Head of caudate nucleus (tissue), 42 donors: ENCODE measurements at regions not wholly inside any gene's neighbourhood (a gene's known extent, or its start where the extent isn't known, plus 50 kb on each side); places are given as distances from the start of the nearest gene placed in this dataset.
"Not testable (repeated sequence)": the region's sequence is repeated elsewhere in the genome, so short reads cannot be mapped to it uniquely, and the experiment has no call there.

ENCODE experiments used
- DNase-seq, 42 donors: peaks; one replicate each; pipeline versions ENCODE4 v3.0.0 to v3.0.0-alpha.2; 2020 to 2021; ENCODE audit warnings: mixed read lengths in 7 of 42
- intact Hi-C: fragments of 100-400 bp; cut with DNase I; formaldehyde crosslinking; loops from one replicate; pipeline ENCODE4 v1.15.0; 2022

- peak in 2 of 42 donors; percentile 3 to 38 for DNase-seq
- intact Hi-C loops, result not testable (repeated sequence)
Observed at GRCh38 chr16:22572331-22573224, 61.9 kb downstream of the NPIPB5 start.

- DNase-seq, intact Hi-C loops: not testable (repeated sequence)
Observed at GRCh38 chr16:22573225-22573530, 62.5 kb downstream of the NPIPB5 start.

GRCh38 chr16:22576506-22576905 lies 65.8 kb downstream of the NPIPB5 start:
- DNase-seq, intact Hi-C loops: not testable (repeated sequence)

- intact Hi-C loops, DNase-seq: not testable (repeated sequence)
Observed at GRCh38 chr16:22583195-22583594, 72.5 kb downstream of the NPIPB5 start.

GRCh38 chr16:22584459-22584858 lies 73.8 kb downstream of the NPIPB5 start:
- intact Hi-C loops, DNase-seq: not testable (repeated sequence)

GRCh38 chr16:22584941-22585340 lies 74.2 kb downstream of the NPIPB5 start:
- intact Hi-C loops, DNase-seq: not testable (repeated sequence)

- intact Hi-C loops, DNase-seq: not testable (repeated sequence)
Observed at GRCh38 chr16:22585431-22585830, 74.7 kb downstream of the NPIPB5 start.

- intact Hi-C loops, DNase-seq: not testable (repeated sequence)
Observed at GRCh38 chr16:22586732-22587131, 76.0 kb downstream of the NPIPB5 start.

- intact Hi-C loops, DNase-seq: not testable (repeated sequence)
Observed at GRCh38 chr16:22589757-22590156, 79.1 kb downstream of the NPIPB5 start.

- intact Hi-C loops, result not testable (repeated sequence)
Observed at GRCh38 chr16:22596445-22597045, 85.9 kb downstream of the NPIPB5 start.

GRCh38 chr16:22603744-22604143 lies 93.1 kb downstream of the NPIPB5 start:
- DNase-seq, intact Hi-C loops: not testable (repeated sequence)

More at GRCh38 chr16:22596445-22597045, 85.9 kb downstream of the NPIPB5 start:
- DNase-seq, result not testable (repeated sequence)

- intact Hi-C loops, DNase-seq: not testable (repeated sequence)
Observed at GRCh38 chr16:22606619-22607018, 95.9 kb downstream of the NPIPB5 start.

GRCh38 chr16:22609798-22610197 lies 99.1 kb downstream of the NPIPB5 start:
- DNase-seq, intact Hi-C loops: not testable (repeated sequence)

GRCh38 chr16:22611128-22611527 lies 100.4 kb downstream of the NPIPB5 start:
- DNase-seq, result peak in 1 of 42 donors; percentile 2
- intact Hi-C loops, result not testable (repeated sequence)

- peak in 1 of 42 donors; percentile 6 for DNase-seq
- intact Hi-C loops, result no loop called here
Observed at GRCh38 chr16:22614271-22614947, 103.7 kb downstream of the NPIPB5 start.

- intact Hi-C loops, result no loop called here
- DNase-seq, result no peak
Observed at GRCh38 chr16:22618842-22619241, 108.2 kb downstream of the NPIPB5 start.

GRCh38 chr16:22621586-22622155 lies 111.0 kb downstream of the NPIPB5 start:
- DNase-seq, result peak in 1 of 42 donors; percentile 33
- intact Hi-C loops, result no loop called here

GRCh38 chr16:22622703-22623102 lies 112.0 kb downstream of the NPIPB5 start:
- peak in 1 of 42 donors; percentile 27 for DNase-seq
- intact Hi-C loops, result no loop called here

- DNase-seq, result peak in 1 of 42 donors; percentile 5
- intact Hi-C loops, result no loop called here
Observed at GRCh38 chr16:22623351-22623781, 112.7 kb downstream of the NPIPB5 start.
